HTR-8/SVneo (cell line): ENCODE measurements at regions not wholly inside any gene's neighbourhood (a gene's known extent, or its start where the extent isn't known, plus 50 kb on each side); places are given as distances from the start of the nearest gene placed in this dataset.

ENCODE experiments used
- DNase-seq: peaks from one replicate; pipeline ENCODE4 v3.0.0; 2011; ENCODE audit warnings: low spot score, mixed read lengths; ENCODE audit not compliant: insufficient read length
- FAIRE-seq: peaks from 2 replicates; lab custom pipeline; 2011; peaks lifted over from hg19 to GRCh38; lab: Jason Lieb, UNC

- FAIRE-seq (no peak), DNase-seq (no peak)
Observed at GRCh38 chr20:37455659-37456058, 65.4 kb upstream of the NNAT start.

GRCh38 chr20:37456948-37457347, 64.1 kb upstream of the NNAT start:
- no peak for FAIRE-seq

GRCh38 chr20:37457921-37458320, 63.1 kb upstream of the NNAT start:
- FAIRE-seq (no peak), DNase-seq (no peak)

More at GRCh38 chr20:37456948-37457347, 64.1 kb upstream of the NNAT start:
- DNase-seq = no peak

GRCh38 chr20:37458761-37459160, 62.3 kb upstream of the NNAT start:
- FAIRE-seq (peak; percentile 55), DNase-seq (no peak)

DNA sequence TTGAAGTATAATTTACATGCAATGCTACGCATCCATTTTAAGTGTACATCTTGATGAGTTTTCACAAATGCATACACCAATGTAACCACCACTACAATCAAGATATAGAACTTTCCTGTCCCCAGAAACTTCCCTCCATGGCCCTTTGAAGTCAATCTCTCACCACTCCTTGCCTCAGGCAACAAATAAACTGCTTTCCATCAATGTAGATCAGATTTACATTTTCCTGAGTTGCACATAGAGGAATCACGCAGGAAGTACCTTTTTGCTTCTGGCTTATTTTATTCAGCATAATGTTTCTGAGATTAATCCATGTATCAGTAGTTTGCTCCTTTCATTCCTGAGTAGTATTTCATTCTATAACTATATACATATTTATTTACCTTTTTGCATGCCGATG, 59.6 kb upstream of the NNAT start:
- DNase-seq (no peak), FAIRE-seq (no peak)

GRCh38 chr20:37463726-37464494, 57.1 kb upstream of the NNAT start:
- no peak for FAIRE-seq

DNA sequence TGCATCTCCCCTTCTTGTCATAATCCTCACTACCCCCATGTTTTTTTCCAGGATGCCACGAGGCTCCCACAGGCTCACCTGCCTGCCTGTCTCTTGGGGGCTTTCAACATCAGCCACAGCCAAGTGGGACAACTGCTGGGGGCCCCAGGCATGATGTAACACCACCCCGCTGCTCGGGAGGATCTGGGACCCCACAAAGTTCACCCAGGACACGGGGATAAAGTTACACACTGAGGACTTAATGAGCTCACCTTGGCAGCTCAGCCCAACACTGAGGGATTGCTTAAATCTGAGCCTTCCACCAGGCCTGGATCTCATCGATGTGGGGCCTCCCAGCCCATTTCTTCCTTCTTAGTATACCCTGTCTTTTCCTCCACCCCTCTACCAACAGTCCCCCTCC, 56.4 kb upstream of the NNAT start:
- DNase-seq = no peak
- no peak for FAIRE-seq

More at GRCh38 chr20:37463726-37464494, 57.1 kb upstream of the NNAT start:
- DNase-seq = no peak
